SK-N-SH (cell line): ENCODE measurements at regions not wholly inside any gene's neighbourhood (a gene's known extent, or its start where the extent isn't known, plus 50 kb on each side); places are given as distances from the start of the nearest gene placed in this dataset.

ENCODE experiments used
- CTCF ChIA-PET: fragments of 300-600, 350-600 bp; formaldehyde crosslinking; extraction: SDS; loops from one replicate; lab custom pipeline; 2021; lab: Yijun Ruan, JAX
- POLR2A ChIA-PET: fragments of 350-600 bp; sonication (Branson Sonifier 250); formaldehyde crosslinking; extraction: SDS; loops from one replicate; lab custom pipeline; 2020; ENCODE audit warnings: antibody characterized with exemption, inconsistent platforms; lab: Yijun Ruan, JAX
- DNase-seq: peaks from one replicate; pipeline ENCODE4 v3.0.0; 2012
- H2AFZ ChIP-seq: fragments of 200-600 bp; sonication (generic); 2 replicates; pipeline ENCODE4 v1.8.1; 2016; ENCODE audit warnings: antibody characterized with exemption, mild to moderate bottlenecking, low read depth
- H3F3A ChIP-seq: fragments of 200-600 bp; sonication (generic); replicated peaks from 2 replicates; pipeline ENCODE3; 2016; ENCODE audit warnings: antibody characterized with exemption, mild to moderate bottlenecking; ENCODE audit not compliant: insufficient read depth
- H3K27ac ChIP-seq, 2 experiments: fragments of 200-500 bp in 1 of 2; fragments of 200-600 bp in 1 of 2; sonication (Bioruptor generic) in 1 of 2; sonication (generic), shearing (Covaris generic) in 1 of 2; 2 replicates each; pipeline versions ENCODE4 v1.5.1 to v1.6.1; 2014 to 2016; ENCODE audit warnings: low read depth in 2 of 2, inconsistent platforms in 1 of 2, low read length in 1 of 2, mild to moderate bottlenecking in 1 of 2, mixed read lengths in 1 of 2
- H3K27me3 ChIP-seq: fragments of 200-600 bp; sonication (generic), shearing (Covaris generic); 2 replicates; pipeline ENCODE4 v1.6.1; 2016; ENCODE audit warnings: mixed run types; ENCODE audit not compliant: insufficient read depth
- H3K36me3 ChIP-seq, 2 experiments: fragments of 200-500 bp in 1 of 2; fragments of 200-600 bp in 1 of 2; sonication (Bioruptor generic) in 1 of 2; sonication (generic) in 1 of 2; replicated peaks in 1 of 2; 2 replicates each; pipeline versions ENCODE3 to v1.5.1; 2014 to 2016; ENCODE audit warnings: low read length in 1 of 2, mild to moderate bottlenecking in 1 of 2; ENCODE audit not compliant: insufficient read depth in 2 of 2, control insufficient read depth in 1 of 2
- H3K4me1 ChIP-seq, 2 experiments: fragments of 200-500 bp in 1 of 2; fragments of 200-600 bp in 1 of 2; sonication (Bioruptor generic) in 1 of 2; sonication (generic), shearing (Covaris generic) in 1 of 2; 2 replicates each; pipeline versions ENCODE4 v1.5.1 to v1.6.1; 2014 to 2016; ENCODE audit warnings: low read depth in 1 of 2, low read length in 1 of 2, mixed run types in 1 of 2; ENCODE audit not compliant: insufficient read depth in 2 of 2, control insufficient read depth in 1 of 2
- H3K4me2 ChIP-seq: fragments of 200-600 bp; sonication (generic), shearing (Covaris generic); 2 replicates; pipeline ENCODE4 v1.6.1; 2017; ENCODE audit warnings: mixed run types
- H3K4me3 ChIP-seq, 2 experiments: fragments of 200-500 bp in 1 of 2; fragments of 200-600 bp in 1 of 2; sonication (Bioruptor generic) in 1 of 2; sonication (generic), shearing (Covaris generic) in 1 of 2; 2 replicates each; pipeline versions ENCODE4 v1.5.1 to v1.8.1; 2014 to 2016; ENCODE audit warnings: low read depth in 2 of 2, inconsistent platforms in 1 of 2, low read length in 1 of 2, mild to moderate bottlenecking in 1 of 2, mixed read lengths in 1 of 2, moderate library complexity in 1 of 2
- H3K79me2 ChIP-seq: fragments of 200-600 bp; sonication (generic); 2 replicates; pipeline ENCODE4 v1.8.1; 2017; ENCODE audit warnings: mild to moderate bottlenecking; ENCODE audit not compliant: insufficient read depth
- H3K9ac ChIP-seq: fragments of 200-600 bp; sonication (generic); 2 replicates; pipeline ENCODE4 v1.6.1; 2017; ENCODE audit warnings: mixed run types
- H3K9me2 ChIP-seq: fragments of 200-600 bp; sonication (generic); 2 replicates; pipeline ENCODE4 v1.6.1; 2017; ENCODE audit warnings: mixed run types
- H3K9me3 ChIP-seq: fragments of 200-600 bp; sonication (generic); 2 replicates; pipeline ENCODE4 v1.6.1; 2017; ENCODE audit warnings: mixed run types, mild to moderate bottlenecking, moderate library complexity
- H4K20me1 ChIP-seq: fragments of 200-600 bp; sonication (generic); 2 replicates; pipeline ENCODE4 v1.6.1; 2017; ENCODE audit warnings: mild to moderate bottlenecking, mixed run types; ENCODE audit not compliant: insufficient read depth
- CHD2 ChIP-seq: fragments of 150-350 bp; IDR thresholded peaks from 2 replicates; pipeline ENCODE4 v1.6.1; 2018; ENCODE audit warnings: low read length; ENCODE audit not compliant: partially characterized antibody
- EP300 ChIP-seq, 2 experiments: IDR thresholded peaks; 2 replicates each; pipeline versions ENCODE4 v1.4.0 to v1.6.1; 2012; ENCODE audit warnings: borderline replicate concordance in 1 of 2, low read depth in 1 of 2, low read length in 1 of 2
- EZH2phosphoT487 ChIP-seq: fragments of 200-600 bp; sonication (generic); IDR thresholded peaks from 2 replicates; pipeline ENCODE4 v1.6.1; 2017; ENCODE audit warnings: low read depth, mixed run types, mild to moderate bottlenecking, antibody characterized with exemption, moderate library complexity, borderline replicate concordance
- FOSL2 ChIP-seq: IDR thresholded peaks from 2 replicates; pipeline ENCODE4 v1.4.0; 2012; ENCODE audit warnings: low read depth, mild to moderate bottlenecking, moderate library complexity, borderline replicate concordance
- FOXJ3 ChIP-seq: sonication (generic); formaldehyde crosslinking; IDR thresholded peaks from 2 replicates; pipeline ENCODE4 v1.5.1; 2020; ENCODE audit warnings: mild to moderate bottlenecking, missing genetic modification reagents
- FOXM1 ChIP-seq: IDR thresholded peaks from 2 replicates; pipeline ENCODE4 v1.4.0; 2012; ENCODE audit warnings: low read depth, mild to moderate bottlenecking
- GABPA ChIP-seq: IDR thresholded peaks from 2 replicates; pipeline ENCODE4 v1.4.0; 2012; ENCODE audit warnings: low read depth, mild to moderate bottlenecking
- MEF2A ChIP-seq: IDR thresholded peaks from 2 replicates; pipeline ENCODE4 v1.4.0; 2012; ENCODE audit warnings: low read depth, borderline replicate concordance
- NFIC ChIP-seq: IDR thresholded peaks from 2 replicates; pipeline ENCODE4 v1.4.0; 2012; ENCODE audit warnings: borderline replicate concordance
- RXRA ChIP-seq: IDR thresholded peaks from 2 replicates; pipeline ENCODE4 v1.4.0; 2012; ENCODE audit warnings: low read depth, mild to moderate bottlenecking, borderline replicate concordance
- SIN3A ChIP-seq: IDR thresholded peaks from 2 replicates; pipeline ENCODE4 v1.6.1; 2012; ENCODE audit warnings: low read depth, mild to moderate bottlenecking, low read length, moderate library complexity, borderline replicate concordance
- YY1 ChIP-seq: IDR thresholded peaks from 2 replicates; pipeline ENCODE4 v1.4.0; 2012; ENCODE audit warnings: low read depth, mild to moderate bottlenecking
- WGBS: methylation state at CpG from one replicate; pipeline ENCODE4 v1.1.6; 2017; ENCODE audit warnings: low lambda C conversion rate; 5-methylcytosine and 5-hydroxymethylcytosine counted together
- TF ChIP-seq, protein P1 (sequence below): IDR thresholded peaks from 2 replicates; pipeline ENCODE4; 2012
- TF ChIP-seq, protein P2 (sequence below): fragments of 200-600 bp; sonication (generic); IDR thresholded peaks from 2 replicates; pipeline ENCODE4 v1.6.1; 2017; ENCODE audit warnings: antibody characterized with exemption, mild to moderate bottlenecking, moderate library complexity
- TF ChIP-seq, protein P3 (sequence below): IDR thresholded peaks from 2 replicates; pipeline ENCODE4 v1.4.0; 2012; ENCODE audit warnings: low read depth, borderline replicate concordance
- TF ChIP-seq, protein P4 (sequence below): fragments of 150-350 bp; IDR thresholded peaks from 2 replicates; pipeline ENCODE4 v1.6.1; 2016; ENCODE audit warnings: mild to moderate bottlenecking, low read depth, low read length
- TF ChIP-seq, protein P5 (sequence below): IDR thresholded peaks from 2 replicates; pipeline ENCODE4 v1.6.1; 2012; ENCODE audit warnings: mild to moderate bottlenecking, low read depth, low read length, moderate library complexity
- TF ChIP-seq, protein P6 (sequence below): IDR thresholded peaks from 2 replicates; pipeline ENCODE4 v1.4.0; 2012; ENCODE audit warnings: low read depth

DNA sequence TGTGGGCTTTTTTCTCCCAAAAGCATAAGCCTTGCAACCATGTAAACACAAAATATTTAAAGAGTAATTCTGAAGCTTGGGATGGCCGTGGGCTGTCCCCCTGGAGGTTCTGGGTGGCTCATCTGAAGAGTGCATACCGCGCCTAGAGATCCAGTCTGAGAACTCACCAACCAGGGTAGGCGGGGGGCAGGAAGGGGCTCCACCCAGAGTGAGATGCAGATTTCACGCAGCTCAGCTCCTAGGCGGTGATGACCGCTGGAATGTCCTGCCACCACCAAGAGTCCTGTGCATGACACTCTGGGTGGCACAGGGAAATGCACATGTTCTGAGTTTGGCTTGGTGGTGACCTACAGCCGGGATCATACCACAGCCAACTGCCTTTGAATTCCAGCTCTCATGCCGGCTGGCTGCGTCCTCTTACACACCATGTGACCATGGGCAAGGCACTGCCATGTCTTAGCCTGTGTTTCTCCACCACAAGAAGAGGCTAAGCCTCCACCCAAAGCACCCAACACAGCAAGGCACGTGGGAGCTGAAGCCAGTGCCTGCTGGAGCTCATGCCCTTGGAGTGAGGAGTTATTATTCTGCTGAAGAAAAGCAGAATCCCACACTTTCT lies 125.1 kb upstream of the IQSEC1 start:
- H3K9me3 ChIP-seq, result no peaks in the 10 kb centered on the region
- H3K4me3 ChIP-seq, result no peak overlapping the region
- 69% methylated on average over 7 of the region's 11 CpGs for WGBS
- H4K20me1 ChIP-seq, result no peaks in the 10 kb centered on the region
- no peak overlapping the region for H2AFZ ChIP-seq
- H3K27ac ChIP-seq, result no peak overlapping the region
- TF ChIP-seq YY1, result no peak
- TF ChIP-seq CHD2, result no peak
- no peak for TF ChIP-seq EP300 (IDR thresholded peaks at IDR 0.05; ENCODE audit: borderline replicate concordance in 1 of 2, low read depth in 1 of 2, low read length in 1 of 2)
- TF ChIP-seq, protein P1, sequence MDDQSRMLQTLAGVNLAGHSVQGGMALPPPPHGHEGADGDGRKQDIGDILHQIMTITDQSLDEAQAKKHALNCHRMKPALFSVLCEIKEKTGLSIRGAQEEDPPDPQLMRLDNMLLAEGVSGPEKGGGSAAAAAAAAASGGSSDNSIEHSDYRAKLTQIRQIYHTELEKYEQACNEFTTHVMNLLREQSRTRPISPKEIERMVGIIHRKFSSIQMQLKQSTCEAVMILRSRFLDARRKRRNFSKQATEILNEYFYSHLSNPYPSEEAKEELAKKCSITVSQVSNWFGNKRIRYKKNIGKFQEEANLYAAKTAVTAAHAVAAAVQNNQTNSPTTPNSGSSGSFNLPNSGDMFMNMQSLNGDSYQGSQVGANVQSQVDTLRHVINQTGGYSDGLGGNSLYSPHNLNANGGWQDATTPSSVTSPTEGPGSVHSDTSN, result no peak
- TF ChIP-seq FOSL2, result no peak
- no peak for TF ChIP-seq EZH2phosphoT487
- no peak for TF ChIP-seq FOXM1
- no peak for TF ChIP-seq FOXJ3 (CRISPR knock-in tag)
- TF ChIP-seq SIN3A, result no peak
- no peak for TF ChIP-seq RXRA
- TF ChIP-seq, protein P2, sequence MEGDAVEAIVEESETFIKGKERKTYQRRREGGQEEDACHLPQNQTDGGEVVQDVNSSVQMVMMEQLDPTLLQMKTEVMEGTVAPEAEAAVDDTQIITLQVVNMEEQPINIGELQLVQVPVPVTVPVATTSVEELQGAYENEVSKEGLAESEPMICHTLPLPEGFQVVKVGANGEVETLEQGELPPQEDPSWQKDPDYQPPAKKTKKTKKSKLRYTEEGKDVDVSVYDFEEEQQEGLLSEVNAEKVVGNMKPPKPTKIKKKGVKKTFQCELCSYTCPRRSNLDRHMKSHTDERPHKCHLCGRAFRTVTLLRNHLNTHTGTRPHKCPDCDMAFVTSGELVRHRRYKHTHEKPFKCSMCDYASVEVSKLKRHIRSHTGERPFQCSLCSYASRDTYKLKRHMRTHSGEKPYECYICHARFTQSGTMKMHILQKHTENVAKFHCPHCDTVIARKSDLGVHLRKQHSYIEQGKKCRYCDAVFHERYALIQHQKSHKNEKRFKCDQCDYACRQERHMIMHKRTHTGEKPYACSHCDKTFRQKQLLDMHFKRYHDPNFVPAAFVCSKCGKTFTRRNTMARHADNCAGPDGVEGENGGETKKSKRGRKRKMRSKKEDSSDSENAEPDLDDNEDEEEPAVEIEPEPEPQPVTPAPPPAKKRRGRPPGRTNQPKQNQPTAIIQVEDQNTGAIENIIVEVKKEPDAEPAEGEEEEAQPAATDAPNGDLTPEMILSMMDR, result no peak
- TF ChIP-seq, protein P3, sequence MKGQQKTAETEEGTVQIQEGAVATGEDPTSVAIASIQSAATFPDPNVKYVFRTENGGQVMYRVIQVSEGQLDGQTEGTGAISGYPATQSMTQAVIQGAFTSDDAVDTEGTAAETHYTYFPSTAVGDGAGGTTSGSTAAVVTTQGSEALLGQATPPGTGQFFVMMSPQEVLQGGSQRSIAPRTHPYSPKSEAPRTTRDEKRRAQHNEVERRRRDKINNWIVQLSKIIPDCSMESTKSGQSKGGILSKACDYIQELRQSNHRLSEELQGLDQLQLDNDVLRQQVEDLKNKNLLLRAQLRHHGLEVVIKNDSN, result no peak
- no peak for TF ChIP-seq GABPA
- TF ChIP-seq, all 33 proteins: peak for 0
- ChIA-PET POLR2A (no interaction called here), CTCF (interaction anchor here (0.7 to 1.6 kb wide), 7 partner anchors 14 to 452 kb away, joined by 3 to 5 read pairs (median 4); no protein-coding TSS in a partner anchor)
- H3K27me3 ChIP-seq, result no peaks in the 10 kb centered on the region; the same call in 1 of the 2 replicates
- no peaks in the 10 kb centered on the region for H3K36me3 ChIP-seq
- no peaks in the 10 kb centered on the region for H3K9me2 ChIP-seq
- H3K79me2 ChIP-seq, result no peaks in the 10 kb centered on the region
- peaks cover 0 to 11% of the 10 kb centered on the region in 2 experiments; a peak in 1 of 4 replicates for H3K4me1 ChIP-seq
- no peak overlapping the region for H3K9ac ChIP-seq
- H3F3A ChIP-seq, result no peaks in the 10 kb centered on the region
- H3K4me2 ChIP-seq, result no peak overlapping the region
- DNase-seq, result no peak

DNA sequence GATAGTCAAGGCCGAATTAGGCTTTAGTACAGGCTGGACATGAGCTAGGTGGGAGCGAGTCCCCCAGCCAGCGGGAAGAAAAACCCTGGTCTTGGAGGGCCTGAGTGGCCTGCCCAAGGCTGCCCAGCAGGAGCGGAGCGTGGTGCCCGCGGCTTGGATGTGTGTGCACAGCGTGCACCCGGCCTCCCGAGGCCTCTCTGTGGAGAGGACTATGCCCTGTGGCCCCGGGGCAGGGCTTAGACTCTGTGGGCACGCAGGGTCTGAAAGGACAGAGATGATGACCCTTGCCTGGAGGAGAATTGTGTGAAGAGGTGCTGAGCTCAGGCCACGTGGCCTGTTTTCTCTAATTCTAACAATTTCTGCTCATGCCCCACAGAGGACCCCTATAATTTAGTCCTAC lies 124.6 kb upstream of the IQSEC1 start:
- no peak overlapping the region for H3K9ac ChIP-seq
- H3K27ac ChIP-seq, result no peak overlapping the region
- DNase-seq, result no peak
- H3K79me2 ChIP-seq, result no peaks in the 10 kb centered on the region
- H3K9me3 ChIP-seq, result no peaks in the 10 kb centered on the region
- POLR2A ChIA-PET, result no interaction called here
- no peaks in the 10 kb centered on the region for H3F3A ChIP-seq
- no peaks in the 10 kb centered on the region; the same call in 1 of the 2 replicates for H3K27me3 ChIP-seq
- no peak overlapping the region for H3K4me3 ChIP-seq
- 45% methylated on average over 4 of the region's 13 CpGs for WGBS
- CTCF ChIA-PET, result interaction anchor here (0.7 to 1.6 kb wide), 5 partner anchors 13 to 255 kb away, joined by 3 to 5 read pairs (median 3); no protein-coding TSS in a partner anchor
- no peak overlapping the region for H2AFZ ChIP-seq
- no peaks in the 10 kb centered on the region for H4K20me1 ChIP-seq
- no peaks in the 10 kb centered on the region for H3K9me2 ChIP-seq
- H3K4me1 ChIP-seq, result peaks cover 0 to 17% of the 10 kb centered on the region in 2 experiments; a peak in 1 of 4 replicates
- no peak overlapping the region for H3K4me2 ChIP-seq
- no peaks in the 10 kb centered on the region for H3K36me3 ChIP-seq
- TF ChIP-seq, protein P4, sequence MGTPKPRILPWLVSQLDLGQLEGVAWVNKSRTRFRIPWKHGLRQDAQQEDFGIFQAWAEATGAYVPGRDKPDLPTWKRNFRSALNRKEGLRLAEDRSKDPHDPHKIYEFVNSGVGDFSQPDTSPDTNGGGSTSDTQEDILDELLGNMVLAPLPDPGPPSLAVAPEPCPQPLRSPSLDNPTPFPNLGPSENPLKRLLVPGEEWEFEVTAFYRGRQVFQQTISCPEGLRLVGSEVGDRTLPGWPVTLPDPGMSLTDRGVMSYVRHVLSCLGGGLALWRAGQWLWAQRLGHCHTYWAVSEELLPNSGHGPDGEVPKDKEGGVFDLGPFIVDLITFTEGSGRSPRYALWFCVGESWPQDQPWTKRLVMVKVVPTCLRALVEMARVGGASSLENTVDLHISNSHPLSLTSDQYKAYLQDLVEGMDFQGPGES, result no peak
- TF ChIP-seq NFIC (no peak), EP300 (IDR thresholded peaks at IDR 0.05; ENCODE audit: borderline replicate concordance in 1 of 2, low read depth in 1 of 2, low read length in 1 of 2) (no peak), CHD2 (no peak), SIN3A (no peak), MEF2A (no peak)
- TF ChIP-seq, protein P5, sequence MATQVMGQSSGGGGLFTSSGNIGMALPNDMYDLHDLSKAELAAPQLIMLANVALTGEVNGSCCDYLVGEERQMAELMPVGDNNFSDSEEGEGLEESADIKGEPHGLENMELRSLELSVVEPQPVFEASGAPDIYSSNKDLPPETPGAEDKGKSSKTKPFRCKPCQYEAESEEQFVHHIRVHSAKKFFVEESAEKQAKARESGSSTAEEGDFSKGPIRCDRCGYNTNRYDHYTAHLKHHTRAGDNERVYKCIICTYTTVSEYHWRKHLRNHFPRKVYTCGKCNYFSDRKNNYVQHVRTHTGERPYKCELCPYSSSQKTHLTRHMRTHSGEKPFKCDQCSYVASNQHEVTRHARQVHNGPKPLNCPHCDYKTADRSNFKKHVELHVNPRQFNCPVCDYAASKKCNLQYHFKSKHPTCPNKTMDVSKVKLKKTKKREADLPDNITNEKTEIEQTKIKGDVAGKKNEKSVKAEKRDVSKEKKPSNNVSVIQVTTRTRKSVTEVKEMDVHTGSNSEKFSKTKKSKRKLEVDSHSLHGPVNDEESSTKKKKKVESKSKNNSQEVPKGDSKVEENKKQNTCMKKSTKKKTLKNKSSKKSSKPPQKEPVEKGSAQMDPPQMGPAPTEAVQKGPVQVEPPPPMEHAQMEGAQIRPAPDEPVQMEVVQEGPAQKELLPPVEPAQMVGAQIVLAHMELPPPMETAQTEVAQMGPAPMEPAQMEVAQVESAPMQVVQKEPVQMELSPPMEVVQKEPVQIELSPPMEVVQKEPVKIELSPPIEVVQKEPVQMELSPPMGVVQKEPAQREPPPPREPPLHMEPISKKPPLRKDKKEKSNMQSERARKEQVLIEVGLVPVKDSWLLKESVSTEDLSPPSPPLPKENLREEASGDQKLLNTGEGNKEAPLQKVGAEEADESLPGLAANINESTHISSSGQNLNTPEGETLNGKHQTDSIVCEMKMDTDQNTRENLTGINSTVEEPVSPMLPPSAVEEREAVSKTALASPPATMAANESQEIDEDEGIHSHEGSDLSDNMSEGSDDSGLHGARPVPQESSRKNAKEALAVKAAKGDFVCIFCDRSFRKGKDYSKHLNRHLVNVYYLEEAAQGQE, result no peak
- TF ChIP-seq, protein P6, sequence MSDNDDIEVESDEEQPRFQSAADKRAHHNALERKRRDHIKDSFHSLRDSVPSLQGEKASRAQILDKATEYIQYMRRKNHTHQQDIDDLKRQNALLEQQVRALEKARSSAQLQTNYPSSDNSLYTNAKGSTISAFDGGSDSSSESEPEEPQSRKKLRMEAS, result no peak
